Prostate gland (tissue), 2 donors: ENCODE measurements at regions not wholly inside any gene's neighbourhood (a gene's known extent, or its start where the extent isn't known, plus 50 kb on each side); places are given as distances from the start of the nearest gene placed in this dataset.

Source experiments
- CTCF ChIP-seq, 4 experiments: fragments of 200-600 bp in 2 of 4; fragments of 450-650 bp in 2 of 4; sonication (generic) in 2 of 4; IDR thresholded peaks; 1 replicate in 3 of 4; 2 replicates in 1 of 4; pipeline ENCODE4 v1.5.1; 2016 to 2019; ENCODE audit warnings: antibody characterized with exemption in 4 of 4, mild to moderate bottlenecking in 2 of 4, moderate library complexity in 2 of 4
- POLR2A ChIP-seq: fragments of 450-650 bp; IDR thresholded peaks from one replicate; pipeline ENCODE4 v1.6.1; 2016; ENCODE audit warnings: antibody characterized with exemption, mild to moderate bottlenecking
- POLR2AphosphoS5 ChIP-seq: sonication (generic); formaldehyde crosslinking; IDR thresholded peaks from one replicate; pipeline ENCODE4 v1.6.1; 2017; ENCODE audit warnings: antibody characterized with exemption

- TF ChIP-seq CTCF (IDR thresholded peaks at IDR 0.05) (no peak), POLR2A (no peak), POLR2AphosphoS5 (no peak)
Measured at GRCh38 chr2:155653176-155653575, 679.3 kb downstream of the NR4A2 start.
